MM.1S (cell line): ENCODE measurements at regions not wholly inside any gene's neighbourhood (a gene's known extent, or its start where the extent isn't known, plus 50 kb on each side); places are given as distances from the start of the nearest gene placed in this dataset.

Experiments used
- DNase-seq: peaks from one replicate; pipeline ENCODE4 v3.0.0-alpha.2; 2015
- H2AFZ ChIP-seq: fragments of 300-600 bp; sonication (generic); 2 replicates; pipeline ENCODE4 v1.6.0; 2016; ENCODE audit warnings: antibody characterized with exemption, low read length
- H3F3A ChIP-seq: fragments of 300-600 bp; sonication (generic); 2 replicates; pipeline ENCODE4 v1.6.1; 2016; ENCODE audit warnings: mild to moderate bottlenecking, antibody characterized with exemption, low read length, moderate library complexity, mixed read lengths; ENCODE audit not compliant: insufficient read depth
- H3K27ac ChIP-seq: fragments of 300-600 bp; sonication (generic); 2 replicates; pipeline ENCODE4 v1.5.1; 2016; ENCODE audit warnings: mild to moderate bottlenecking, low read length
- H3K27me3 ChIP-seq: fragments of 300-600 bp; sonication (generic); replicated peaks from 2 replicates; pipeline ENCODE4 v1.6.0; 2016; ENCODE audit warnings: low read length; ENCODE audit not compliant: insufficient read depth
- H3K36me3 ChIP-seq: fragments of 300-600 bp; sonication (generic); replicated peaks from 2 replicates; pipeline ENCODE4 v1.6.1; 2016; ENCODE audit warnings: mild to moderate bottlenecking, low read length, mixed read lengths; ENCODE audit not compliant: insufficient read depth
- H3K4me1 ChIP-seq: fragments of 300-600 bp; sonication (generic); 2 replicates; pipeline ENCODE4 v1.6.1; 2016; ENCODE audit warnings: low read length, mixed read lengths
- H3K4me2 ChIP-seq: fragments of 300-600 bp; sonication (generic); 2 replicates; pipeline ENCODE4 v1.6.0; 2016; ENCODE audit warnings: low read depth, low read length
- H3K4me3 ChIP-seq: fragments of 300-600 bp; sonication (generic); 2 replicates; pipeline ENCODE4 v1.5.1; 2016; ENCODE audit warnings: low read length, mixed read lengths
- H3K79me2 ChIP-seq: fragments of 300-600 bp; sonication (generic); 2 replicates; pipeline ENCODE4 v1.6.1; 2016; ENCODE audit warnings: mixed run types, low read length, mixed read lengths
- H3K9ac ChIP-seq: fragments of 300-600 bp; sonication (generic); 2 replicates; pipeline ENCODE4 v1.6.1; 2016; ENCODE audit warnings: low read length, mixed read lengths
- H3K9me2 ChIP-seq: fragments of 300-600 bp; sonication (generic); replicated peaks from 2 replicates; pipeline ENCODE4 v1.6.1; 2016; ENCODE audit warnings: mild to moderate bottlenecking, low read length, mixed read lengths; ENCODE audit not compliant: insufficient read depth
- H3K9me3 ChIP-seq: fragments of 300-600 bp; sonication (generic); replicated peaks from 2 replicates; pipeline ENCODE4 v1.6.1; 2016; ENCODE audit warnings: mild to moderate bottlenecking, low read length, mixed read lengths; ENCODE audit not compliant: insufficient read depth
- H4K20me1 ChIP-seq: fragments of 300-600 bp; sonication (generic); 2 replicates; pipeline ENCODE4 v1.6.1; 2016; ENCODE audit warnings: mild to moderate bottlenecking, low read length, moderate library complexity, mixed read lengths; ENCODE audit not compliant: insufficient read depth
- CTCF ChIP-seq: fragments of 300-600 bp; sonication (generic); IDR thresholded peaks from 2 replicates; pipeline ENCODE4 v1.5.1; 2016; ENCODE audit warnings: antibody characterized with exemption, low read length, mixed read lengths
- EZH2 ChIP-seq: fragments of 300-600 bp; sonication (generic); optimal IDR thresholded peaks from 2 replicates; pipeline ENCODE3; 2017; ENCODE audit warnings: low read depth, mild to moderate bottlenecking, antibody characterized with exemption, low read length, mixed read lengths
- EZH2phosphoT487 ChIP-seq: fragments of 300-600 bp; sonication (generic); IDR thresholded peaks from 2 replicates; pipeline ENCODE4 v1.6.1; 2018; ENCODE audit warnings: antibody characterized with exemption, low read length

GRCh38 chr1:5479876-5480646, 512.2 kb downstream of the NPHP4 start:
- H2AFZ ChIP-seq: no peak overlapping the region
- no peaks in the 10 kb centered on the region for H3F3A ChIP-seq
- no peaks in the 10 kb centered on the region for H4K20me1 ChIP-seq
- no peak overlapping the region for H3K4me2 ChIP-seq
- H3K27me3 ChIP-seq: peaks cover 99% of the 10 kb centered on the region
- no peaks in the 10 kb centered on the region for H3K4me1 ChIP-seq
- no peaks in the 10 kb centered on the region for H3K79me2 ChIP-seq
- no peak overlapping the region for H3K9ac ChIP-seq
- H3K9me3 ChIP-seq: no peaks in the 10 kb centered on the region
- no peak overlapping the region for H3K4me3 ChIP-seq
- H3K27ac ChIP-seq: no peak overlapping the region
- TF ChIP-seq EZH2phosphoT487 (no peak), EZH2 (no peak), CTCF (no peak)
- H3K36me3 ChIP-seq: no peaks in the 10 kb centered on the region
- H3K9me2 ChIP-seq: no peaks in the 10 kb centered on the region
- DNase-seq: no peak

- peaks cover 99% of the 10 kb centered on the region for H3K27me3 ChIP-seq
These were observed 513.3 kb downstream of the NPHP4 start for GRCh38 chr1:5478961-5479360.

GRCh38 chr1:5478156-5478695, 514.0 kb downstream of the NPHP4 start:
- H3K27ac ChIP-seq: no peak overlapping the region
- TF ChIP-seq EZH2phosphoT487: no peak
- no peak for TF ChIP-seq EZH2
- no peak for TF ChIP-seq CTCF
- H3K36me3 ChIP-seq: no peaks in the 10 kb centered on the region
- no peaks in the 10 kb centered on the region for H3F3A ChIP-seq
- H3K4me3 ChIP-seq: no peak overlapping the region
- H4K20me1 ChIP-seq: no peaks in the 10 kb centered on the region
- H2AFZ ChIP-seq: no peak overlapping the region
- H3K9ac ChIP-seq: no peak overlapping the region
- no peaks in the 10 kb centered on the region for H3K4me1 ChIP-seq
- no peak for DNase-seq
- H3K4me2 ChIP-seq: no peak overlapping the region
- no peaks in the 10 kb centered on the region for H3K79me2 ChIP-seq
- H3K9me3 ChIP-seq: no peaks in the 10 kb centered on the region
- peaks cover 98% of the 10 kb centered on the region for H3K27me3 ChIP-seq
- H3K9me2 ChIP-seq: no peaks in the 10 kb centered on the region

More at GRCh38 chr1:5478961-5479360, 513.3 kb downstream of the NPHP4 start:
- TF ChIP-seq EZH2 (no peak), CTCF (no peak), EZH2phosphoT487 (no peak)
- Histone ChIP-seq H3K9me2 (no peaks in the 10 kb centered on the region), H3K9ac (no peak overlapping the region), H2AFZ (no peak overlapping the region), H3K4me1 (no peaks in the 10 kb centered on the region), H3K27ac (no peak overlapping the region), H3K4me2 (no peak overlapping the region), H3K36me3 (no peaks in the 10 kb centered on the region), H3K79me2 (no peaks in the 10 kb centered on the region), H3K9me3 (no peaks in the 10 kb centered on the region), H3F3A (no peaks in the 10 kb centered on the region), H3K4me3 (no peak overlapping the region), H4K20me1 (no peaks in the 10 kb centered on the region)
- no peak for DNase-seq
